ENCODE measurements at regions not wholly inside any gene's neighbourhood (a gene's known extent, or its start where the extent isn't known, plus 50 kb on each side); places are given as distances from the start of the nearest gene placed in this dataset.

- no peak for DNase-seq (ENCODE audit: low read depth, low spot score)
- no peaks in the 10 kb centered on the region for H3K36me3 Mint-ChIP-seq (ENCODE audit: low read depth)
- H3K27me3 Mint-ChIP-seq (ENCODE audit: low read depth) = peaks cover 67% of the 10 kb centered on the region
- no peak for TF ChIP-seq CTCF (conservative IDR thresholded peaks at IDR 0.05)
- H3K27ac Mint-ChIP-seq (ENCODE audit: unreplicated experiment) = no peak overlapping the region
- peaks cover 1% of the 10 kb centered on the region for H3K4me1 Mint-ChIP-seq
- no peak overlapping the region for H3K4me3 Mint-ChIP-seq
- H3K9me3 Mint-ChIP-seq = no peaks in the 10 kb centered on the region
Measured at GRCh38 chr2:176658708-176659107, 389.5 kb downstream of the MTX2 start.

GRCh38 chr2:176662753-176663152 is 393.5 kb downstream of the MTX2 start:
- Mint-ChIP-seq H3K4me1 (no peaks in the 10 kb centered on the region), H3K27me3 (ENCODE audit: low read depth) (peaks cover 30% of the 10 kb centered on the region), H3K36me3 (ENCODE audit: low read depth) (no peaks in the 10 kb centered on the region), H3K4me3 (no peak overlapping the region), H3K27ac (ENCODE audit: unreplicated experiment) (no peak overlapping the region), H3K9me3 (no peaks in the 10 kb centered on the region)
- DNase-seq (ENCODE audit: low read depth, low spot score) = no peak
- TF ChIP-seq CTCF (conservative IDR thresholded peaks at IDR 0.05) = no peak

DNA sequence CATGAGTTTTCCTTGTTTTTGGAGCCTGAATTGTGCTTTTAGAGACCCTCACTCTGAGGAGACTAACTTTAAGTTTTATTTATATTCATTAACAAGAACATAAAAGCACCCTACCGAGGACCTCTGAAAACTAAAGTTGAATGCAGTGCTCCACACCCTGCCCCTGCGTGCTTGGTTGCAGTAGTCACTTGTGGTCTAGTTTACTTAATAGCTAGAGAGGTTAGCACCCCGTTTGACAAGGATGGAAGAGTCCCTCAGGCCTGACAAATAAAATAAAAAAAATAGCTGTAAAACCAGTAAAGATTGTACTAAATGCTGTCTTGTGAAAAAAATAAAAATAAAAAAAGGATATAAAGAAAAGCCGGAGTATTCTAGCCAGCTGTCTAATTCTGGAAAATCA is 395.2 kb downstream of the MTX2 start:
- DNase-seq (ENCODE audit: low read depth, low spot score) = no peak
- Mint-ChIP-seq H3K4me3 (no peak overlapping the region), H3K27me3 (ENCODE audit: low read depth) (peaks cover 16% of the 10 kb centered on the region), H3K4me1 (peaks cover 5% of the 10 kb centered on the region), H3K9me3 (no peaks in the 10 kb centered on the region), H3K27ac (ENCODE audit: unreplicated experiment) (no peak overlapping the region), H3K36me3 (ENCODE audit: low read depth) (no peaks in the 10 kb centered on the region)
- no peak for TF ChIP-seq CTCF (conservative IDR thresholded peaks at IDR 0.05)

- DNase-seq (ENCODE audit: low read depth, low spot score) = no peak
Measured at GRCh38 chr2:176665086-176665485, 395.8 kb downstream of the MTX2 start.

DNA sequence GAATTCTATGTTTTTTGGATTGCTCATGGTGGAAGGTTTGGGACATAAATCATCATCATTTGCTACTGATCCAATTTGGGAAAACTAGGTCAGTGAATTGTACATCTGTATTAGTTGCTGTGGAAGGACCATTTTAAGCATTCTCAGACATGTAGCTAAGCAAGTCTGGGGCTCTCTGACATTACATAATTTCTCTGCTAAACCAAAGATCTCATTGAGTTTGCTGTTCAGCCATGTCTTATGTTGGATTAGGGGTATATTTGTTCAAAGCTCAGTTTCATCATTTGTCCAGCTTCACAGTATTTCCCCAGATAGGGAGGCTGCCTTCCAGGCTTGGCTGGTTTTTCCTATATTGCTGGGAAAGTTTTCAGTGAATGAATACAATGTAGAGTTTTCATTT is 399.7 kb downstream of the MTX2 start:
- DNase-seq (ENCODE audit: low read depth, low spot score) = no peak
- Mint-ChIP-seq H3K27ac (ENCODE audit: unreplicated experiment) (no peak overlapping the region), H3K27me3 (ENCODE audit: low read depth) (no peaks in the 10 kb centered on the region), H3K4me3 (no peak overlapping the region), H3K36me3 (ENCODE audit: low read depth) (no peaks in the 10 kb centered on the region), H3K9me3 (no peaks in the 10 kb centered on the region), H3K4me1 (peaks cover 24% of the 10 kb centered on the region)
- TF ChIP-seq CTCF (conservative IDR thresholded peaks at IDR 0.05) = no peak

More at GRCh38 chr2:176665086-176665485, 395.8 kb downstream of the MTX2 start:
- no peak for TF ChIP-seq CTCF (conservative IDR thresholded peaks at IDR 0.05)
- Mint-ChIP-seq H3K27ac (ENCODE audit: unreplicated experiment) (no peak overlapping the region), H3K4me3 (no peak overlapping the region), H3K27me3 (ENCODE audit: low read depth) (peaks cover 12% of the 10 kb centered on the region), H3K4me1 (peaks cover 9% of the 10 kb centered on the region), H3K9me3 (no peaks in the 10 kb centered on the region), H3K36me3 (ENCODE audit: low read depth) (no peaks in the 10 kb centered on the region)

All from neural crest cell (in vitro differentiated cells).